COLO829 (cell line): ENCODE measurements at regions not wholly inside any gene's neighbourhood (a gene's known extent, or its start where the extent isn't known, plus 50 kb on each side); places are given as distances from the start of the nearest gene placed in this dataset.

Source experiments
- DNase-seq: peaks from one replicate; pipeline ENCODE4 v3.0.0; 2012; ENCODE audit warnings: low spot score

- DNase-seq, result no peak
Measured at GRCh38 chr1:170271430-170272161, 125.8 kb downstream of the NTMT2 start.

GRCh38 chr1:170273291-170274130 lies 127.8 kb downstream of the NTMT2 start:
- DNase-seq, result no peak

GRCh38 chr1:170274131-170274501 lies 128.4 kb downstream of the NTMT2 start:
- no peak for DNase-seq

- no peak for DNase-seq
Measured at GRCh38 chr1:170277985-170278384, 132.2 kb downstream of the NTMT2 start.

GRCh38 chr1:170284016-170284415 lies 138.3 kb downstream of the NTMT2 start:
- DNase-seq, result no peak

GRCh38 chr1:170284512-170284911 lies 138.8 kb downstream of the NTMT2 start:
- no peak for DNase-seq

GRCh38 chr1:170284951-170285350 lies 139.2 kb downstream of the NTMT2 start:
- no peak for DNase-seq

- DNase-seq, result no peak
Measured at GRCh38 chr1:170288155-170288554, 142.4 kb downstream of the NTMT2 start.

GRCh38 chr1:170290276-170290675 lies 144.5 kb downstream of the NTMT2 start:
- DNase-seq, result no peak

- no peak for DNase-seq
Measured at GRCh38 chr1:170290991-170291390, 145.2 kb downstream of the NTMT2 start.

GRCh38 chr1:170291516-170291915 lies 145.8 kb downstream of the NTMT2 start:
- no peak for DNase-seq

- DNase-seq, result no peak
Measured at GRCh38 chr1:170296211-170296610, 150.5 kb downstream of the NTMT2 start.

- DNase-seq, result peak; percentile 74
Measured at GRCh38 chr1:170296642-170297041, 150.9 kb downstream of the NTMT2 start.

- no peak for DNase-seq
Measured at GRCh38 chr1:170301596-170301995, 155.8 kb downstream of the NTMT2 start.

- DNase-seq, result no peak
Measured at GRCh38 chr1:170303034-170303433, 157.3 kb downstream of the NTMT2 start.

GRCh38 chr1:170305777-170306512 lies 160.2 kb downstream of the NTMT2 start:
- no peak for DNase-seq

- no peak for DNase-seq
Measured at GRCh38 chr1:170306513-170306910, 160.8 kb downstream of the NTMT2 start.

GRCh38 chr1:170306948-170307347 lies 161.2 kb downstream of the NTMT2 start:
- DNase-seq, result no peak

- no peak for DNase-seq
Measured at GRCh38 chr1:170307426-170307825, 161.7 kb downstream of the NTMT2 start.

- no peak for DNase-seq
Measured at GRCh38 chr1:170309389-170310013, 163.7 kb downstream of the NTMT2 start.

- no peak for DNase-seq
Measured at GRCh38 chr1:170310014-170310405, 164.3 kb downstream of the NTMT2 start.

GRCh38 chr1:170310951-170311350 lies 165.2 kb downstream of the NTMT2 start:
- no peak for DNase-seq
